AG04449 (cell line): ENCODE measurements at regions not wholly inside any gene's neighbourhood (a gene's known extent, or its start where the extent isn't known, plus 50 kb on each side); places are given as distances from the start of the nearest gene placed in this dataset.
"Not testable (repeated sequence)": the region's sequence is repeated elsewhere in the genome, so short reads cannot be mapped to it uniquely, and the experiment has no call there.

Experiments used
- CTCF ChIA-PET: fragments of 350-600 bp; formaldehyde crosslinking; extraction: SDS; loops from one replicate; lab custom pipeline; 2021; ENCODE audit warnings: antibody characterized with exemption; lab: Yijun Ruan, JAX
- POLR2A ChIA-PET: fragments of 400-600, 350-600 bp; formaldehyde crosslinking; extraction: SDS; loops from one replicate; lab custom pipeline; 2020; ENCODE audit warnings: antibody characterized with exemption, inconsistent platforms; lab: Yijun Ruan, JAX
- DNase-seq: peaks from one replicate; pipeline ENCODE4 v3.0.0-alpha.2; 2010; ENCODE audit warnings: low read depth, low spot score
- H3K4me3 ChIP-seq: 2 replicates; pipeline ENCODE4 v1.5.1; 2011; ENCODE audit warnings: low read depth, mild to moderate bottlenecking, control low read depth, low read length
- TF ChIP-seq, protein P1 (sequence below): IDR thresholded peaks from one replicate; pipeline ENCODE4 v1.5.1; 2011; ENCODE audit warnings: mild to moderate bottlenecking, moderate library complexity, low read length, control low read depth, inconsistent platforms; ENCODE audit not compliant: insufficient read depth; ENCODE audit errors: missing control alignments

DNA sequence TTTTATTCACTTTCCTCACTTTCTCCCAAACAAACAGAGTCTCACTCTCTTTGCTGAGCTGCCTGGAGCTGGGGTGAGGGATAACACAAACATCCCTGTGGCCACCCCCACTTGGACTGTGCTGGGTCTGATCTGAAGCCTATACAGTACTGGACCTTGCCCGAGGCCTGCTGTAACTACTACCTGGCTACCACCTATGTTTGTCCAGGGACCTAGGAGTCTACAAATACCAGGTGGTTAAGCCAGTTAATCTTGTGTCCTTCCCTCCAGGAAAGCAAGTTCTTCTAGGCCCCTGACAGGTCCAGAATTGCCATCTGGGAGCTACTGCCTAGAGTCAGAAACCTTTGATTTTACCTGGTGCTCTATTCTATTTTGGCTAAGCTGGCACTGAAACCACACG is 87.3 kb downstream of the RTL3 start:
- no peak for DNase-seq
- no peak overlapping the region for H3K4me3 ChIP-seq
- ChIA-PET POLR2A (no interaction called here), CTCF (no interaction called here)
- TF ChIP-seq, protein P1, sequence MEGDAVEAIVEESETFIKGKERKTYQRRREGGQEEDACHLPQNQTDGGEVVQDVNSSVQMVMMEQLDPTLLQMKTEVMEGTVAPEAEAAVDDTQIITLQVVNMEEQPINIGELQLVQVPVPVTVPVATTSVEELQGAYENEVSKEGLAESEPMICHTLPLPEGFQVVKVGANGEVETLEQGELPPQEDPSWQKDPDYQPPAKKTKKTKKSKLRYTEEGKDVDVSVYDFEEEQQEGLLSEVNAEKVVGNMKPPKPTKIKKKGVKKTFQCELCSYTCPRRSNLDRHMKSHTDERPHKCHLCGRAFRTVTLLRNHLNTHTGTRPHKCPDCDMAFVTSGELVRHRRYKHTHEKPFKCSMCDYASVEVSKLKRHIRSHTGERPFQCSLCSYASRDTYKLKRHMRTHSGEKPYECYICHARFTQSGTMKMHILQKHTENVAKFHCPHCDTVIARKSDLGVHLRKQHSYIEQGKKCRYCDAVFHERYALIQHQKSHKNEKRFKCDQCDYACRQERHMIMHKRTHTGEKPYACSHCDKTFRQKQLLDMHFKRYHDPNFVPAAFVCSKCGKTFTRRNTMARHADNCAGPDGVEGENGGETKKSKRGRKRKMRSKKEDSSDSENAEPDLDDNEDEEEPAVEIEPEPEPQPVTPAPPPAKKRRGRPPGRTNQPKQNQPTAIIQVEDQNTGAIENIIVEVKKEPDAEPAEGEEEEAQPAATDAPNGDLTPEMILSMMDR = no peak

DNA sequence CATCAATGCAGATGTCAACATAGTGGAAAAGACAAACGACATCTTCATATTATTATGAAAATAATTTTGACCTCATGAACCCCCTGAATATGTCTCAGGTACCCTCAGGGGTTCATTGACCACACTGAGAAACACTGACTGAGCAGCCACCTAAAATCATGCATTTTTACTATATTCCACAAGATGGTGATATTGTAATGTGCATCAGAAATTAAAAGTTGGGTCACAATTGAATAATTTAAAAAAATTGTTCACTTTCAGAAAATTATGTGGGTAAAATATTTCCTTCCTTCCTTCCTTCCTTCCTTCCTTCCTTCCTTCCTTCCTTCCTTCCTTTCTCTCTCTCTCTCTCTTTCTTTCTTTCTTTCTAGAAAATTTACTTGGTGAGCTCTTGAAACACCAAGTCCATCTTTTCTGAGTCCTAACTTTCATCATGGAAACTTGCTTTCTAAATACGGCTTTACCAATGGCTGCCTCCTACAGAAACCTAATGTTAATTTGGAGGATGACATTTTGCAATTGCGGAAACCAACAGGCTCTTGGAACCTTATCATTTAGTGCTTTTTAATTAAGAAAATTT is 103.6 kb downstream of the RTL3 start:
- TF ChIP-seq, protein P1 = no peak
- H3K4me3 ChIP-seq = no peak overlapping the region
- DNase-seq = no peak
- CTCF ChIA-PET = interaction anchor here (0.8 to 3.5 kb wide), 7 partner anchors 120 to 857 kb away, joined by 3 to 36 read pairs (median 6); no protein-coding TSS in a partner anchor
- POLR2A ChIA-PET = no interaction called here

DNA sequence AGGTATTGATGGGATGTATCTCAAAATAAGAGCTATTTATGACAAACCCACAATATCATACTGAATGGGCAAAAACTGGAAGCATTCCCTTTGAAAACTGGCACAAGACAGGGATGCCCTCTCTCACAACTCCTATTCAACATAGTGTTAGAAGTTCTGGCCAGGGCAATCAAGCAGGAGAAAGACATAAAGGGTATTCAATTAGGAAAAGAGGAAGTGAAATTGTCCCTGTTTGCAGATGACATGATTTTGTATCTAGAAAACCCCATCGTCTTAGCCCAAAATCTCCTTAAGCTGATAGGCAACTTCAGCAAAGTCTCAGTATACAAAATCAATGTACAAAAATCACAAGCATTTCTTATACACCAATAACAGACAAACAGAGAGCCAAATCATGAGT is 106.5 kb downstream of the RTL3 start:
- H3K4me3 ChIP-seq, CTCF ChIA-PET, POLR2A ChIA-PET, DNase-seq: not testable (repeated sequence)

DNA sequence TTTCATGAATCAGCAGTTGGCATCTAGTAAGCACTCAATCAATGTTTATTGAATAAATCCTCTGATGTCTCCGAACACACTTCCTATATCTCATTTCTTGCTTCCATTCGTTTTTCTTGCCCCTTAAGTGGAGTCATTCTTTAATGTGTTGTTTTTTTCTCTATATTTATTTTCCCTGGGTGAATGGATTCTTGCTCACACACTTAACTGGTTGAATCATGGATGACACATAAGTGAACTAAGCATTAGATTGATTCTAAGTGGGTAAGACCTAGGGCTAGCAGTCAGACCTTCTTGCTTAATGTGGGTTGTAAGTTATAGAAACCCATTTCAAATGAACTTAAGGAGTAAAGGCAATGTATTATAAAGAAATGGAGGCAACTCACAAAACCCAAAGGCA is 111.1 kb downstream of the RTL3 start:
- TF ChIP-seq, protein P1 = no peak
- POLR2A ChIA-PET = no interaction called here
- CTCF ChIA-PET = no interaction called here
- DNase-seq = no peak
- no peak overlapping the region for H3K4me3 ChIP-seq

DNA sequence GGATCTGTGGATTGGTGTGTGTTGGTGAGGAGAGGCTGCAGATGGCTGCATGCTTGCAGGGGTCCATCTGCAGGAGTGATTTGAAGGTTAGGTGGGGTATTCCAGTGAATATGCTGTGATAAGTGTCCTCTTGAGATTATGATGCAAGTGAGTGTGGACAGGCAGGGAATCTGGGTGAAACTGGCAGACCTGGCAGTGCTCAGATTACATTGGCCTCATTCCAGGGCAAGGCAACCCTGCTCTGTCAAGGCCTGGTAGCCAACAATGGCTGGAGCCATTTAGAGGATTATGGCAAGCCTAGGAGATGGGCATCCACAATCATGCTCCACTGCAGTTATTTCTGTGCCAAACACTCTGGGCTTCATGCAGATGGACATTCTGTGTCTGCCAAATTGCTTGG is 113.9 kb downstream of the RTL3 start:
- no peak for DNase-seq
- no peak overlapping the region for H3K4me3 ChIP-seq
- ChIA-PET POLR2A (no interaction called here), CTCF (no interaction called here)
- TF ChIP-seq, protein P1 = no peak

DNA sequence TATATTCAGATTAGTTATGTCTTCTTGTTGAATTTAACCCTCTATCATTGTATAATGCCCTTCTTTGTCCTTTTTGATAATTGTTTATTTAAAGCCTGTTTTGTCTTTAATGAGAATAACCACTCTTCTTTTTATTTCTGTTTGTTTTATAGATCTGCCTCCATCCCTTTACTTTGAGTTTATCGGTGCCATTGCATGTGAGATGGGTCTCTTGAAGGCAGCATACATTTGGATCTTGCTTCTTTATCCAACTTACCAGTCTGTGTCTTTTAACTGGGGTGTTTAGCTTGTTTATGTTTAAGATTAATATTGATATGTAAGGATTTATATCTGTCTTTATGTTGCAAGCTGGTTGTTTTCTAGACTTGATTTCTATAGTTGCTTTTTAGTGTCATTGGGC is 115.8 kb downstream of the RTL3 start:
- no peak overlapping the region for H3K4me3 ChIP-seq
- POLR2A ChIA-PET = no interaction called here
- TF ChIP-seq, protein P1 = no peak

DNA sequence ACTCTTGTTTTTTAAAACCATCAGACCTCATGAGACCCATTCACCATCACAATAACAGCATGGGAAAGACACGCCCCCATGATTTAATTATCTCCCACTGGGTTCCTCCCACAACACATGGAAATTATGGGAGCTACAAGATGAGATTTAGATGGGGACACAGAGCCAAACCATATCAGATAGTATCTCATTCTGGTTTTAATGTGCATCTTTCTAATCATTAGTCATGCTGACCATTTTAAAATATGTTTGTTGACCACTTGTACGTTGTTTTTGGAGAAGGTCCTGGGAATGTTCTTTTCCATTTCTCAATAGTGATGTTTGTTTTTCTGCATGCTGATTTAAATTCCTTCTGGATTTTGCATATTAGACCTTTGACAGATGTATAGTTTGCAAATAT is 119.0 kb downstream of the RTL3 start:
- no peak for DNase-seq
- ChIA-PET CTCF (no interaction called here), POLR2A (no interaction called here)
- H3K4me3 ChIP-seq = no peak overlapping the region
- TF ChIP-seq, protein P1 = no peak

More for the DNA sequence above, 115.8 kb downstream of the RTL3 start:
- CTCF ChIA-PET = no interaction called here
- no peak for DNase-seq
